ENCODE measurements at regions not wholly inside any gene's neighbourhood (a gene's known extent, or its start where the extent isn't known, plus 50 kb on each side); places are given as distances from the start of the nearest gene placed in this dataset.
"Not testable (repeated sequence)": the region's sequence is repeated elsewhere in the genome, so short reads cannot be mapped to it uniquely, and the experiment has no call there.

DNA sequence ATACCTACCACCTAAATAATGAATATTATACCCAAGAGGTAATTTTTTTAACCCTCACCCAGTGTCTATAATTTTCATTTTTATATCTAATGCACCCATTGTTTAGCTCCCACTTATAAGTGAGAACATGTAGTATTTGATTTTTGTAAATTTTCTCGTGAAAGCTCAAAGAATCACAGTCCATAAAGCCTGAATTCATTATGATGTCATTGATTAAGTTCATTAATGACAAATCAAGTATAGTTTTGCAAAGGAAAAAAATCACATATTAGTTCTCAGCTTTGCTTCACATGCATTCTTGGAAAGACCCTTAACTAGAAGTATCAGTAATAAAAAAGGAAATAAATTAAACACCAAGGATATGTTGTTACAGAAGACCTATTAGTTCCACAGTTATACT is 425.3 kb upstream of the UBE2E2 start:
- DNase-seq (ENCODE audit: extremely low spot score, insufficient read length, low read depth) (no peak), FAIRE-seq (no peak)

DNA sequence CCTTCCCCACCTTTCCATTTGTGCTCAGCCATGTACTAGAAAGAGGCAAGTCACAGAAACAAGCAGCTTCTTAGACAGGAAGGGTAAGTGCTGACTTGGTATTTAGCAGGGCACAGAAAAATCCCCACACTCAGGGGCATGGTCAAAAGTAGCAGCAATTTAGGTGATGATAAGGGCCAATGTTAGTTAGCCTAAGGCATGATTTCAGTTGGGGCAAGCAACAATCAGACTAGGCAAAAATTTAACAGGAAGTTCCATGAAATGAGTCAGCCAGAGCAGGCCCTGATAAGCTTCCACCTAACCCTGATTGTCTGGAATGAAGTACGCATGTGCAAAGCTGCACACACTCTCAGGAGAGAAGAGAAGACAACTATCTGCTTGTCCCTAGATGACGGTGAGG is 423.4 kb upstream of the UBE2E2 start:
- DNase-seq (ENCODE audit: extremely low spot score, insufficient read length, low read depth) (no peak), FAIRE-seq (no peak)

DNA sequence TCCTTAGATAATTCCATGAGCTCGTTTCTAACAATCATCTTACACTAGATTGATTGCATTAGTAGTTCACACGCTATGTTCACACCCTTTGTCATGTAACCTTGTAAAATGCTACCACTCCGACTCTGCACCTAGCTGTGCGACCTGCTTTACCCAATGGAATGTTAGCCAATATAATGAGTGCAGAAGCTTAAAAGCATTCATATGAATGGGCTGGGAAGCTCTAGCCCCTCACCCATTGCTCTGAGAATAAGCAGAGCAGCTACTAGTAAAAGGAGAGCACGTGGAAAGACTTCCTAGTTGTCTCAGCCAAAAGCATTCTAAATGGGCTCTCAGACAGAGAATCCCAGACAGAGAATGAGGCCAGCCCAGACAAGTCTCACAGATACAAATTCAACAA is 410.6 kb upstream of the UBE2E2 start:
- no peak for DNase-seq (ENCODE audit: extremely low spot score, insufficient read length, low read depth)
- no peak for FAIRE-seq

DNA sequence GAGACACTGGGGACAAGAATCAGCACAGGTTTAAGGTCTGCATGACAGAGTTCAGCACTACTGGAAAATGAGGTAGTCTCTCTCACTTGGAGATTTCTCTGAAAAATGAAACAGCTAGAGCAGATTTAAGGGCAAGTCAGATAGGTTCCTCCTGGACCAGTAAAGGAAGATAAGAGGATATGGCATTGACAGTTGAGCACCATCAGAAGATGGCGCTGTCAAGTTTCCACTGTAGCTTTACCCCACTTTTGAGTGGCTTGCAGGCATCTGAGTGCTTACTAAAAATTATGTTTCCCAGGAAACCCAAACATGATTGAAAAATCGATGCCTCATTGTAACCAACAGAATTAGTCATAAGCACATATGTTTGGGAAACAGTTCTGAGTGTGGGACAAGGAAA is 407.2 kb upstream of the UBE2E2 start:
- FAIRE-seq = no peak
- DNase-seq (ENCODE audit: extremely low spot score, insufficient read length, low read depth) = no peak

DNA sequence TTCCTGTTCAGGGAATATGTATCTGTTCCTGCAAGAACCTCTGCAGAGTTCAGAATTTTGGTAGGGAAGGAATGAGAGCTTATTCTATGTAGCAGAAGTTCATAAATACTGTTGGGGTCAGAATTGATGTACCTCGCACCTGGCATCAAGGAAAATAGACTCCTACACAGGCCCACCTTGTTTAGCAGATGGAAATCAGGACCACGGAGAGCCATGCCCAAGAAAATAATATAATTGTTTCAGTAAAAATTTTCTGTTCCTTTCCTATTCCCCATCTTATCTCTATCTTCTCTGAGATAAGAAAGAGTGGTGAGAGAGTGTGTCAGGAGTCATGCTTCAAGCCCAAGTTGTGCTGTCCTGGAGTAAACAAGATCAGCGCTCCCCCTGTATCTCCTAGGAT is 404.7 kb upstream of the UBE2E2 start:
- FAIRE-seq = no peak
- DNase-seq (ENCODE audit: extremely low spot score, insufficient read length, low read depth) = no peak

DNA sequence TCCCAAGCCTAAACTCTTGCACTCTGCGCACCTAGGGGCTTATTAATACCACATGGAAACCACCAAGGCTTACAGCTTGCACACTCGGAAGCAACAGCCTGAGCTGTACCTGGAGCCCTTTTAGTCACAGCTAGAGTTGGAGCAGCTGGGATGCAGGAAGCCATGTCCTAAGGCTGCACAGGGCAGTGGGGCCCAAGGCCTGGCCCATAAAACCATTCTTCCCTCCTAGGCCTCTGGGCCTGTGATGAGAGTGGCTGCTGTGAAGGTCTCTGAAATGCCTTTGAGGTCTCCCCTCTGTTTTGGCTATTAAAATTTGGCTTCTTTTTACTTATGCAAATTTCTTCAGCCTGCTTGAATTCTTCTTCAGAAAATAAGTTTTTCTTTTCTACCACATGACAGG is 383.9 kb upstream of the UBE2E2 start:
- DNase-seq (ENCODE audit: extremely low spot score, insufficient read length, low read depth) = no peak
- FAIRE-seq = no peak

DNA sequence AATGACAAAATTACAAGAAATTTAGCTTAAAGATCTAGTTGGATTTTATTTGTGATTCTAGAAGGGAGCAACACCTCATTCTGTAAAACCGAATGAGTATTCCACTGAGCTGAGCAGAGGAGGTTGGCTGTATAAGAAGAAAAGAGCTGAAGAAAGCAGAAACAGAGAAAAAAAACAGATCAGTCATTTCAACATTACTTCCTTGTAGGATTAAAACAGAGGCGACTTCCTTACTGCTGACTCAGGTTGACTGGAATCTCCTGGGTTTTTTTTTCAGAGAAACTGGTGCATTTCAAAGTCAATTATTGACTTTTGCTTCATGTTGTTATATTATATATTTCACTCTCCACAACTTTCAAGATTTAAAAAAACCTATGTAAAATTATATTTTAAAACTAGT is 368.1 kb upstream of the UBE2E2 start:
- no peak for FAIRE-seq
- DNase-seq (ENCODE audit: extremely low spot score, insufficient read length, low read depth) = no peak

DNA sequence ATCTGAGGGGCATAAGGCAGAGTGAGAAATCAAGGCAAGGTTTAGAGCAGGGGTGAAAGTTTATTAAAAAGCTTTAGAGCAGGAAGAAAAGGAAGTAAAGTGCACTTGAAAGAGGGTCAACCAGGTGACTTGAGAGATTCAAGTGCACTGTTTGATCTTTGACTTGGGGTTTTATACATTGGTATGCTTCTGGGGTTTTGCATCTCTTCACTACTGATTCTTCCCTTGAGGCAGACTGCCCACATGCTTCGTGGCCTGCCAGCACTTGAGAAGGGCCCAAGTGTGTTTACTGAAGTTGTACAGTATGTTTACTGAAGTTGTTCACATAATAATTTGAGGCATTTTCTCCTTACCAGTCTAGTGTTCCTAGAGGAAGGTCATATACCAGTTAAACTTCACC is 367.0 kb upstream of the UBE2E2 start:
- DNase-seq (ENCODE audit: extremely low spot score, insufficient read length, low read depth) = no peak
- no peak for FAIRE-seq

DNA sequence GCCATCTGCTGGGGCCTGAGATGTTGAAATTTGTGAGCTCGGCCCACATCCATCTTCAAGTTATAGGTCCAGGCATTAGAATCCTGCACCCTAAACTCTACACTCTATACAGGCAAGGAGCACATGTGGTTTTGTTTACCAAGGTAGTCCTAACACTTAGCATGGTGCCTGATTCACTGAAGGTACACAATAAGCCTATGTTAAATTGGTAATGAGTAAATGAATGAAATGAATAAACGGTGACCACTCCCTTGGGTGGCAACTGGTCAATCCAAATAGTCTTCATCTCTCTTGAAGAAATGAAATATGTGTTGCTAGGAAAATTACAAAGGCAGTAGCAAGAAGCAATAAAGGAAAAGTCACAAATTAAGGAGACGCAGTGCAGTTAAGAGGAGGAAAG is 359.3 kb upstream of the UBE2E2 start:
- no peak for FAIRE-seq
- DNase-seq (ENCODE audit: extremely low spot score, insufficient read length, low read depth) = no peak

DNA sequence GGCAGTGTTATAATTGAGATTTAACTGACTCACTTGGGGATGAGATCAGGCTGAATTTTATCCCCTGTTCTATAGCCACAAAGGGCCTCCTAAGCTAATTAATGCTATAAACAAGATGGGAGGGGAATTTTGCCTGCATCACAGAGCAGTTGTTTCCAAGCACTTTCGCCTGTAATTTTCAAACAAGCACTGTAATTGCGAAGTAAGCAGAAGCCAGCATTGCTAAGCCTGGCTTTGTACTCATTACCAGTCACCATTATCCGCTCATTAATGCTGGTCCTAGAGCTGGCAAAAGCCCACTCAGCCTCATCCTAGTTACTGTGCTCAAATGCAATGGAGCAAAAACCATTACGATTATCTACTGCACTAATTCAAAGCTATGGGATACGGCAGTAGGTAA is 356.6 kb upstream of the UBE2E2 start:
- FAIRE-seq = no peak
- no peak for DNase-seq (ENCODE audit: extremely low spot score, insufficient read length, low read depth)

DNA sequence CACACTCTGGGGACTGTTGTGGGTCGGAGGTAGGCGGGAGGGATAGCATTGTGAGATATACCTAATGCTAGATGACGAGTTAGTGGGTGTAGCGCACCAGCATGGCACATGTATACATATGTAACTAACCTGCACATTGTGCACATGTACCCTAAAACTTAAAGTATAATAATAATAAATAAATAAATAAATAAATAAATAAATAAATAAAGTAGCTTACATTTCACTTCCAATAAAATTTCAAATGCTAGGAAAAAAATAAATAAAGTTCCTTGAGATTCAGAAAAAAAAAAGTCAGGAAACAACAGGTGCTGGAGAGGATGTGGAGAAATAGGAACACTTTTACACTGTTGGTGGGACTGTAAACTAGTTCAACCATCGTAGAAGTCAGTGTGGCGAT is 353.5 kb upstream of the UBE2E2 start:
- not testable (repeated sequence) for DNase-seq (ENCODE audit: extremely low spot score, insufficient read length, low read depth); FAIRE-seq

DNA sequence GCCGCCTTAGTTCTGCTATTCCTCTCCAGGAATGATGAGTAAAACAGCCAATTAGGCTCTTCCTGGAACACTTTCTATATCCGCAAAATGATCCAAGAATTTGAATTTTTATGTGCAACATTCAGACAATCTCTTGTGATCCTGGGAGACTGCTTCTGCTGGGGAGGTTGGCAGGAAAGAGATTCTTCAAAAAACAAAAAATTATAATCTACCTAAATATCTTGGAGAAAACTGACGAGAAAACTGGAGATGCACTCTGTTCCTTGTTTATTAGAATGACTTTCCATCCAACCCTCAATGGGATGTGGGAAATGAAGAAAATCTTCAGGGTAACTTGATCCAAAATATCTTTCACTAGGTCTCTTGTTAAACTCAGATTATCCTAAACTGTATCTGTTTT is 346.3 kb upstream of the UBE2E2 start:
- DNase-seq (ENCODE audit: extremely low spot score, insufficient read length, low read depth) (no peak), FAIRE-seq (no peak)

DNA sequence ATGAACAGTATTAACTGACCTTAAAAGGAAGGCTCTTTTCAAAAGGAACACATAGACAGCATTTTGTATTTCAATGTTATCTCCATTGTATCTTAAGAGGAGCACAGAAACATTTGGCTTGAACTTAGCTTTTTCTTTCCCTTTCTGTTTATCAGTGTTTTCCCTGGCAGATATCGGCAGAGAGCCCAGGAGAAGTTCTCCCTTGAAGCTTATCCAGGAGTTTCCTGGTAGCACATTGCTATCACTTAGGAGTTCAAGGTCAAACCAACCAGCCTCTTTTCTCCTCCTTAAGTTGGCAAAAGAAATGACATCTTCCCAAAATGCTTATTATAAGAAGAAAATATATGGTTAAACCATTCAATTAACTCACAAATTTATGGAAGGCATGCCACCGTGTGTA is 344.6 kb upstream of the UBE2E2 start:
- FAIRE-seq (no peak), DNase-seq (ENCODE audit: extremely low spot score, insufficient read length, low read depth) (no peak)

DNA sequence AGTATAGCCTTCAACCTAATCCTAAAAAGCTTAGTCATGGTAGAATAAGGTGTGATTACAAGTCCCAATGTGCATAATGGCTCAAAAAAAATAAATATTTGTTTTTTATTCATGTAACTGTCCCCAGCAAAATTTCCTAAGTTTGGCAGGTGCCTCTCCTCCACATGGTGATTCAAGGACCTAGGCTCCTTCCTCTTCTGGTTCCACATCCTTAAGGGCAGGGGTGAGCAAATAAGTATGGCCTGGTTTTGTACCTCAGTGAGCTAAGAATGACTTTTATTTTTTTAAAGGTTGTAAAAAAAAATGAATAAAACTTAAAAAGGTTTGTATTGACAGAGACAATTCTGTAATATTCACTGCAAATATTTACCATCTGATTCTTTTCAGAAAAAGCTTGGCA is 343.5 kb upstream of the UBE2E2 start:
- no peak for DNase-seq (ENCODE audit: extremely low spot score, insufficient read length, low read depth)
- FAIRE-seq = no peak

DNA sequence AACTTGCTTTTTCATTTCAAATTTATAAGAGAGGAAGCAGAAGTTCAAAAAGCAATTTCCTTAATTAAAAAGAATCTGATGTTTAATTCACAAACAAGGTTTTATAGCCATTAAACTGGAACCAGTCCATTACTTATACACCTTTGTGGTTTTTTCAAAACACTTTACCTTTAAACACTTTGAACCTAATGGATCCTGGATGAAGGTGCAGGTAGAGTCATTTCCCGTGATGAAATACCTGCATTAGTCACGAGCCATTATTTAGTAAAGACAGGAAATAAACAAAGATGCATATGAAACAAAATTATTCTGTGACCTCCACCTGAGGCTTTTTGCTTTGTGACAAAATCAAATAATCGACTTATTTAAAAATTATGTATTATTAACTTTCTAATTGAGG is 341.7 kb upstream of the UBE2E2 start:
- no peak for FAIRE-seq

DNA sequence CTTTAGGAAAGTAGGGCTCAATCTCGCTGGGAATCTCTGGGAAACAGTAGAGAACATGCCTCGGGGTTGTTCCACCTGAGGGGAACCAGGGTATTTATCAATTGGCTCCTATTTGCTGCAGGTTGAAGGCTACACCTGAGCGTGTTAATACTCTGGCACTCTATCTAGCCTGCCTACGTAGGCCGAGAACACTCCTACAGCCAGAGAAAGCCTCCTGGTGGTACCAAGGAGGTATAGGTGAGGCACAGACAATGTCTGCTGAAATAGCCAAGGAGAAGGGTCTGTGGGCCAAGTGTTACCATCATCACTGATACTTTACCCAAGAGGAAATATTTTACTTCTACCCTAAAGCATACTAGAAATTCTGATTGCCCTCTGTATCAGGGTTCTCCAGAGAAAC is 341.0 kb upstream of the UBE2E2 start:
- no peak for DNase-seq (ENCODE audit: extremely low spot score, insufficient read length, low read depth)
- no peak for FAIRE-seq

More for the DNA sequence above, 341.7 kb upstream of the UBE2E2 start:
- no peak for DNase-seq (ENCODE audit: extremely low spot score, insufficient read length, low read depth)

DNA sequence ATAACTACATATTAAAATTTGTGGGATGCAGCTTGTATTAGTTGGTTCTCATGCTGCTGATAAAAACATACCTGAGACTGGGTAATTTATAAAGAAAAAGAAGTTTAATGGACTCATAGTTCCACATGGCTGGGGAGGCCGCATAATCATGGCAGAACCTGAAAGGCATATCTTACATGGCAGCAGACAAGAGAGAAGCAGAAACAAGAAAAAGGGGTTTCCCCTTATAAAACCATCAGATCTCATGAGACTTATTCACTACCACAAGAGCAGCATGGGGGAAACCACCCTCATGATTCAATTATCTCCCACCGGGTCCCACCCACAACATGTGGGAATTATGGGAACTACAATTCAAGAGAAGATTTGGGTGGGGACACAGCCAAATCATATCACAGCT is 320.3 kb upstream of the UBE2E2 start:
- DNase-seq (ENCODE audit: extremely low spot score, insufficient read length, low read depth); FAIRE-seq: not testable (repeated sequence)

DNA sequence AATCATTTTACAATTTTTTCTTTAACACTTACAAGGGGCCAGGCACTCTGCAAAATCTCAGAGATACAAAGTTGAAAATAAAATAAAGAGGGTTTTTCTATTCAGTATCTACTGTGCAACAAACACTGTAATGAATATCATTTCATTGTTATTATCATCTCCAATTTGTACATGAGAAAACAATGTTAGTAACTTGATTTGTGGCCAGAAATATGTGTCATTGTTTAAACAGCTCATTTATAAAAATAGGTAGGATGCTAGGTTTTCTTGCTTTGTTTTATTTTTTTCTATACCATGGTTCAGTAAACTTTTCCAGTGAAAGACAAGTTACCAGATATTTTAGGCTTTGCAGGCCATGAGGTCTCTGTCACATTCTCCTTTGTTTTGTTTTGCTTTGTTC is 318.1 kb upstream of the UBE2E2 start:
- FAIRE-seq = no peak
- DNase-seq (ENCODE audit: extremely low spot score, insufficient read length, low read depth) = no peak

DNA sequence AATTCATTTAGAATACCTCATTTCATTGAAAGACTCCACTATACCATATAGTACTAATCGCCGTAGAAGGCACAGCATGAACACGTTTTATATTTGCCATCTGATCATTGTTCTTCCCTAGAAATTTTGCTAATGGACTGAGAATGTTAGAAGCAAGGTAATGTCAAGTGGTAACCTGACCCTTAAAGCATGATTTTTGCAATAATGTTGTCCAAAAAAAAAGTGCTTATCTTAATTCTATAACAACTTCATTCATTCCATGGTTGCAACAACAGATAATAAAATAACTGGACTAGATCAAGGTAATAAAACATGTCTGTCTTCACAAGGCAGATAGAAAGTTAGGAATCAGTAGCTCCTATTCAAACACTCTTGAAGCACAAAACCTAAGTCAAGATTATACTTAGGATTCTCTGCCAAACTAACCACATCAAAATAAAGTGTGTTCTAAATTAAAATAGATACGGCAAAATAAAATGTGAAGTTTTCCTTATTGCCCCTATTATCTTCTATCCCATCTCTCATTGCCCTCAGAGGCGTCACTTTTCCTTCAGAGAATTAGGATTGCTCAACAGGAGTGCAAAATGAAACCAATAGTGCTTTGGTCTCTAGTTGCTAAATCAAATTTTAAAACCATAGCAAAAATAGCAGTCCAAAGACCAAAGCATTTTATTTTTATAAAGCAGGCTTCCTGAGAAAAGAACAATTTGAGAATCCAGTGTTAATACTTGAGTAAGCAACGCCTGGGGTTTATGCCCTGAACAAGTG is 317.4 kb upstream of the UBE2E2 start:
- FAIRE-seq = no peak
- DNase-seq (ENCODE audit: extremely low spot score, insufficient read length, low read depth) = no peak

DNA sequence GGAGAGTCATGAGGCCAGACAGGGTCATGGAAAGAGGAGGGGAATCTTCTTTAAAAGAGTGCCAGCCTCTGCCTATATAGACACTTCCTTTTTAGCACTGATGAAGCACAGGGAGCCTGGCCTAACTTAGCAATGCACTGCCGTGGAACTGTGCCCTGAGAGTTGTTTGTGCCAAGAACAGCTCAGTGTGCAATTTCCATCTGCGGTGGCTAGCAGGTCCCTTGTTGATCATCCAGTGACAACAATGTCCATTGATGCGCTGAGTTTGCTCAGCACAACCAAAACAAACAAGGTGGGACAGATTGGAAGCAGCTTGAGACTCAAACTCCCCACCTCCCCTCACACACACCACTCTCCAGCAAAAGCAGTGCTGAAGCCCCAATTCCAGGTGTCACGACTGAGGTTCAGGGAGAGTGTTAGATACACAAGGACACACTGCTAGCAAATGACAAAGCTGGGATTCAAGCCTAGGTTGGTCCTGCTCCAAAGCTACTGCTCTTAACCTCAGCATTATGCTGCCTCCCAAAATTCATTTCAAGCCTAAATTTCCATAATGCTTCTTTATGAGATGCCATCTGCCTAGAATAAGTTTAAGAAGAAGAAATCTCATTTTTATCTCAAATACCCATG is 316.6 kb upstream of the UBE2E2 start:
- DNase-seq (ENCODE audit: extremely low spot score, insufficient read length, low read depth) (no peak), FAIRE-seq (no peak)

DNA sequence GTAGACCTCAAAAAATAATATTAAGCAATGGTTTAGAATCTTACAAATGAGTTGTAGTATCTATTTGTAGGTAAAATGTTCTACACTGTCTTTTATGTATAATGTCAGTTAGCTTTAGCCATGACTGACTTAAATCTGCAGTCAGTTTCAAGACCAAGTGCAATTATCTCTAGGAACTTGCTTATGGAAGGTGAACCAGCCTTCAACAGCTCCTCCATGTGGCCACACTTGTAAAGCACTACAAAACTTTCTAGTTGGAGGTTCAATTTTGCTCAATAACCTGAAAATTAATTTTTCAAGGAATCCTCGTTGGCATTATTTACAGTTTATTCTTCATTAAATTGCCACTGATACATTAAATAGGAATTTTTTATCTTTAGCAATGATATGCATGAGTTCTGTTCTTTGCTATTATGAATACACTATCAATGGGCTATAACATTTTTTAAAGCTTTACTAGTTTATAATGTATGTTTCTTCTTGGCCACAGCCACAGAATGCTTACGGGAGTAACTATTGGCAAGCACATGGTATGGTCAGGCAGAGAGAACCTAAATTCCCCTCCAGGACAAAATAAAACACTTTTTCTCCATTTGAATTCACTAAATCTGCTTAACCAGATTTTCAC is 315.3 kb upstream of the UBE2E2 start:
- DNase-seq (ENCODE audit: extremely low spot score, insufficient read length, low read depth) = no peak
- FAIRE-seq = no peak

DNA sequence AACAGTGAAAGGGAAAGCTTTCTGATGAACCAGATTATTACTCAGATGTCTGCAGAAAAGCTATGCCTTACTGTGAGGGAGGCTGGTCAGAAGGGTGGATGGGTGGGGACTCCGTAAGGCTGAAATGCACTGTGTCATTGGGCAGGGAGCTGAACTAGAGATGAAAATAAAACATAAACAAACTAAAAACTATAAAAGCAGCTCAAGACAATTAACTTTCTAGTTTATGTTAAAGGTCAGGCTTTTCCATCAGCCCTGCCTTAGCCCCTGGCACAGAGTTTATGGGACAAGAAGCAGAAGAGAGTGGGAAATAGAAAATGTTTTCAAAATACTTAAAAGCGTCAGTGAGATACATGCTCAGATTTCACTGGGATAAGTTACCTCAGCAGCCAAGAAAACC is 310.0 kb upstream of the UBE2E2 start:
- FAIRE-seq = no peak
- DNase-seq (ENCODE audit: extremely low spot score, insufficient read length, low read depth) = no peak
